ENCODE measurements at regions not wholly inside any gene's neighbourhood (a gene's known extent, or its start where the extent isn't known, plus 50 kb on each side); places are given as distances from the start of the nearest gene placed in this dataset.

DNA sequence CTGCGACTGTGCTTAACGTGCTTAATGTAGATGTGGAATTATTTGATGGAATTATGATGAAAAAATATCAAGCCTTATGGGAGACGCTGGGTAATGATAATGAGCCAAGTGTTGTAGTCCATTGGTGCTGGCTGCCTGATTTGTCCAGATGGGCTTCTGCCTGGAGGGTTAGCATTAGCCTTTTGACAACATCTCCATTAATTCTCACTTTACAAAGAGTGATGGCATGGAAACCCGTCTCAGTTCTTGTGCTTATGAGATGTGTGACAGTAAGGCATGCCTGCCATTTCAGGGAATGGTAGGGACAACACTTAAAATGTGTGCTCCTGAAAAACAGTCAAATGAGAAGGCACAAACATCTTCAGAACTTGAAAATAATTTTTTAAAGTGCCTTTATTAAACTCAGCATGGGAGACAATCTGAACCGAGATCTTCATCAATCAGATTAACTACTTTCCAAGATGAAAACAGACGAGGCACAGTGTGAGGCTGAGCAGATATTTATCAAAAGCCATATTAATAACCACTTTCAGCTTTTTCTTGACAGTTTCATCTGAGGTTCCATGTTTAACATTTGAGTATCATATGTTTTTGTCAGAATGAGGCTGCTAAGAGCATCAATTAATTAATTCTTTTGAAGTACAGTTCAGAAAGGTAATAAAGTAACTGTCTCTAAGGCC is 473.1 kb downstream of the NXPH1 start:
- Histone ChIP-seq H3K36me3 (ENCODE audit: control insufficient read depth, insufficient read depth, low read length) (no peaks in the 10 kb centered on the region), H3K27ac (no peak overlapping the region), H3K4me1 (no peaks in the 10 kb centered on the region), H2AFZ (no peak overlapping the region), H3K4me3 (ENCODE audit: low read depth, low read length) (no peak overlapping the region), H3K9ac (no peak overlapping the region), H3K27me3 (ENCODE audit: control insufficient read depth, insufficient read depth, low read length) (no peaks in the 10 kb centered on the region), H3K4me2 (ENCODE audit: low read length) (no peak overlapping the region), H3K9me3 (ENCODE audit: control insufficient read depth, low read length) (no peaks in the 10 kb centered on the region), H3K79me2 (no peaks in the 10 kb centered on the region)
- TF ChIP-seq, protein P1, sequence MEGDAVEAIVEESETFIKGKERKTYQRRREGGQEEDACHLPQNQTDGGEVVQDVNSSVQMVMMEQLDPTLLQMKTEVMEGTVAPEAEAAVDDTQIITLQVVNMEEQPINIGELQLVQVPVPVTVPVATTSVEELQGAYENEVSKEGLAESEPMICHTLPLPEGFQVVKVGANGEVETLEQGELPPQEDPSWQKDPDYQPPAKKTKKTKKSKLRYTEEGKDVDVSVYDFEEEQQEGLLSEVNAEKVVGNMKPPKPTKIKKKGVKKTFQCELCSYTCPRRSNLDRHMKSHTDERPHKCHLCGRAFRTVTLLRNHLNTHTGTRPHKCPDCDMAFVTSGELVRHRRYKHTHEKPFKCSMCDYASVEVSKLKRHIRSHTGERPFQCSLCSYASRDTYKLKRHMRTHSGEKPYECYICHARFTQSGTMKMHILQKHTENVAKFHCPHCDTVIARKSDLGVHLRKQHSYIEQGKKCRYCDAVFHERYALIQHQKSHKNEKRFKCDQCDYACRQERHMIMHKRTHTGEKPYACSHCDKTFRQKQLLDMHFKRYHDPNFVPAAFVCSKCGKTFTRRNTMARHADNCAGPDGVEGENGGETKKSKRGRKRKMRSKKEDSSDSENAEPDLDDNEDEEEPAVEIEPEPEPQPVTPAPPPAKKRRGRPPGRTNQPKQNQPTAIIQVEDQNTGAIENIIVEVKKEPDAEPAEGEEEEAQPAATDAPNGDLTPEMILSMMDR (IDR thresholded peaks at IDR 0.05) = no peak

DNA sequence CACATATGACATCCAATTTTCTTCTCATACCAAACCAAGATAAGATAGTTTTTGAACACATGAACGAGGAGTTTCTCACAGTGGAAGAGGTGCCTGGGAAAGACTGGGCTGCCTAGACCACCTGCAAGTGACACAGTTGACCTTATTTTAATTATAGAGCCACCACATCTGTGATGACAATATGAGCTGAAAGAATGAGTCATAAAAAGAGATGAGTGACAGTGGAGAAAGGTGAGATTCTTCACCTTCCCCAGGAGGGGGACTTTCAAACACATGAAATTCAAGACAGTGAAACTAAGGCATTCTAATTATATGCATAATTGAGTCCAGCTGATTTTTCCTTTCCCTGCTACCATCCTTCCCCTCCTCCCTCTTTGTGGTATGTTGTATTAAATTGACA is 475.5 kb downstream of the NXPH1 start:
- no peaks in the 10 kb centered on the region for H3K27me3 ChIP-seq (ENCODE audit: control insufficient read depth, insufficient read depth, low read length)
- no peaks in the 10 kb centered on the region for H3K36me3 ChIP-seq (ENCODE audit: control insufficient read depth, insufficient read depth, low read length)
- H3K9me3 ChIP-seq (ENCODE audit: control insufficient read depth, low read length) = no peaks in the 10 kb centered on the region
- no peaks in the 10 kb centered on the region for H3K79me2 ChIP-seq
- no peak overlapping the region for H3K4me2 ChIP-seq (ENCODE audit: low read length)
- H3K27ac ChIP-seq = no peak overlapping the region
- H2AFZ ChIP-seq = no peak overlapping the region
- no peak overlapping the region for H3K9ac ChIP-seq
- H3K4me1 ChIP-seq = no peaks in the 10 kb centered on the region
- TF ChIP-seq, protein P1 (IDR thresholded peaks at IDR 0.05) = no peak
- H3K4me3 ChIP-seq (ENCODE audit: low read depth, low read length) = no peak overlapping the region

DNA sequence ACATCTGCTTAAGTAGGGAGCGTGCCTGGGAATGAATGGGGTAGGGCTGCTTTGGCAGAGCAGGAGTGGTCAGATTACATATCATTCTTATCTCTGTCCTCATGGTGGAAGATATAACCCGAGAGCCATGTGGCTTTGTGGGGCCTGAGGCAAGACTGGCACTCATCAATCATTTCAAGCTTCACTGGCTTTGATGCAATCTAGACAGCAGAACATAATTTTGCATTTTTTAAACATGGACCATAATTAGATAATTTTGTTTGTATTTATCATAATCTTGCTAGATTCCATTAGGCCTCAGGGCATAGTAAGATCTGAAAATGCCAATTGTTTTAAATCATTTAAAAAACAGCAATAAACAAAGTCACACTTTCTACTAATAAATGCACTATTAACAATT is 480.3 kb downstream of the NXPH1 start:
- Histone ChIP-seq H2AFZ (no peak overlapping the region), H3K27me3 (ENCODE audit: control insufficient read depth, insufficient read depth, low read length) (no peaks in the 10 kb centered on the region), H3K4me1 (no peaks in the 10 kb centered on the region), H3K4me2 (ENCODE audit: low read length) (no peak overlapping the region), H3K79me2 (no peaks in the 10 kb centered on the region), H3K4me3 (ENCODE audit: low read depth, low read length) (no peak overlapping the region), H3K36me3 (ENCODE audit: control insufficient read depth, insufficient read depth, low read length) (no peaks in the 10 kb centered on the region), H3K9me3 (ENCODE audit: control insufficient read depth, low read length) (no peaks in the 10 kb centered on the region), H3K9ac (no peak overlapping the region), H3K27ac (no peak overlapping the region)
- TF ChIP-seq, protein P1 (IDR thresholded peaks at IDR 0.05) = no peak

DNA sequence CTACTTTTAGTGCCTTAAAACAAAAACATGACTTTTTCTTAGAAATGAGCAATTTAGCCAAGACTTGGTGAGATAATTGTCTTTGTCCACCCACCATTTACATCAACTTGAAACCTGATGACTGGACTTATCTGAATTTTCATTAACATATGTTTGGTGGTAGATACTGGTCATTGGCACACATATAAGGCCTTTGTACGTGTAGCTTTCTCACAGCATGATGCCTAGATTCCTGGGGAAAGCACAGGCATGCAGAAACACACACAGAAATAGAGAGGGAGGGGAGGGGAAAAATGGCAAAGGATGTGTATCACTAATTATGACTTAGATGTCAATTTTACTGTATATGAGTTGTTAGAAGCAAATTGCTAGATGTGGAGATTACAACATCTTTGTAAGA is 488.4 kb downstream of the NXPH1 start:
- H3K4me2 ChIP-seq (ENCODE audit: low read length) = no peak overlapping the region
- H3K4me1 ChIP-seq = no peaks in the 10 kb centered on the region
- no peak overlapping the region for H3K27ac ChIP-seq
- no peak overlapping the region for H3K9ac ChIP-seq
- no peaks in the 10 kb centered on the region for H3K79me2 ChIP-seq
- H3K9me3 ChIP-seq (ENCODE audit: control insufficient read depth, low read length) = no peaks in the 10 kb centered on the region
- no peaks in the 10 kb centered on the region for H3K36me3 ChIP-seq (ENCODE audit: control insufficient read depth, insufficient read depth, low read length)
- H3K4me3 ChIP-seq (ENCODE audit: low read depth, low read length) = no peak overlapping the region
- no peak overlapping the region for H2AFZ ChIP-seq
- H3K27me3 ChIP-seq (ENCODE audit: control insufficient read depth, insufficient read depth, low read length) = no peaks in the 10 kb centered on the region
- TF ChIP-seq, protein P1 (IDR thresholded peaks at IDR 0.05) = no peak

DNA sequence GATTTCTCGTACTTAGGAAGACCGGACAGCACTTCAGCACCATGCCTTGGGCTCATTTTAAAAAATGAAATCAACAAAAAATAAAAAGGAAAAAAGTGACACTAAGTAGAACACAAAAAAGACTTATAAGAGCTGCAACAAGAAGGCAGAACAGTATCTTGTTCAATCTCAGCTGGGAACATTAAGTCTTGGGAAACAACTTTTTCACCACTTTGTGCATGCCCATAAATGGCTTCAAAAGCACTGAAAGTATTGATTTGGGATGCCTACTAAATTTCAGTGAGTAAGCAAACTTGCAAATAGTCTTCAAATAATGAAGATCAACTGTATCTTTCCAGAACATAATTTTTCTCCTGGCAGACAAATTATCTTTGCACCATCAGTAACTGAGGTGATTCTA is 489.3 kb downstream of the NXPH1 start:
- Histone ChIP-seq H3K9me3 (ENCODE audit: control insufficient read depth, low read length) (no peaks in the 10 kb centered on the region), H3K4me2 (ENCODE audit: low read length) (no peak overlapping the region), H3K4me3 (ENCODE audit: low read depth, low read length) (no peak overlapping the region), H2AFZ (no peak overlapping the region), H3K79me2 (no peaks in the 10 kb centered on the region), H3K4me1 (no peaks in the 10 kb centered on the region), H3K27ac (no peak overlapping the region), H3K27me3 (ENCODE audit: control insufficient read depth, insufficient read depth, low read length) (no peaks in the 10 kb centered on the region), H3K36me3 (ENCODE audit: control insufficient read depth, insufficient read depth, low read length) (no peaks in the 10 kb centered on the region), H3K9ac (no peak overlapping the region)
- TF ChIP-seq, protein P1 (IDR thresholded peaks at IDR 0.05) = no peak

All from parathyroid adenoma (tissue), 2 donors.